Keratinocyte (primary cell): ENCODE measurements at regions not wholly inside any gene's neighbourhood (a gene's known extent, or its start where the extent isn't known, plus 50 kb on each side); places are given as distances from the start of the nearest gene placed in this dataset.

Experiments used
- CTCF ChIP-seq, 3 experiments: IDR thresholded peaks in 1 of 3; conservative IDR thresholded peaks in 1 of 3; optimal IDR thresholded peaks in 1 of 3; 2 replicates in 2 of 3; 3 replicates in 1 of 3; pipeline versions ENCODE3 to v1.5.1; 2011; ENCODE audit warnings: low read length in 3 of 3, mild to moderate bottlenecking in 3 of 3, moderate library complexity in 2 of 3, control low read depth in 1 of 3, inconsistent platforms in 1 of 3; ENCODE audit not compliant: insufficient read depth in 2 of 3; ENCODE audit errors: extremely low read depth in 1 of 3
- EZH2 ChIP-seq: IDR thresholded peaks from one replicate; pipeline ENCODE4 v1.6.1; 2012; ENCODE audit warnings: inconsistent platforms, mild to moderate bottlenecking, low read length, moderate library complexity

- TF ChIP-seq CTCF (optimal IDR thresholded peaks at IDR 0.05 in 1 of 3, IDR thresholded peaks at IDR 0.05 in 1 of 3, conservative IDR thresholded peaks at IDR 0.05 in 1 of 3; ENCODE audit: extremely low read depth in 1 of 3, insufficient read depth in 2 of 3, low read length in 3 of 3) (no peak), EZH2 (no peak)
Observed at GRCh38 chr15:31609258-31609681, 282.6 kb downstream of the KLF13 start.
